ENCODE measurements at regions not wholly inside any gene's neighbourhood (a gene's known extent, or its start where the extent isn't known, plus 50 kb on each side); places are given as distances from the start of the nearest gene placed in this dataset.

DNA sequence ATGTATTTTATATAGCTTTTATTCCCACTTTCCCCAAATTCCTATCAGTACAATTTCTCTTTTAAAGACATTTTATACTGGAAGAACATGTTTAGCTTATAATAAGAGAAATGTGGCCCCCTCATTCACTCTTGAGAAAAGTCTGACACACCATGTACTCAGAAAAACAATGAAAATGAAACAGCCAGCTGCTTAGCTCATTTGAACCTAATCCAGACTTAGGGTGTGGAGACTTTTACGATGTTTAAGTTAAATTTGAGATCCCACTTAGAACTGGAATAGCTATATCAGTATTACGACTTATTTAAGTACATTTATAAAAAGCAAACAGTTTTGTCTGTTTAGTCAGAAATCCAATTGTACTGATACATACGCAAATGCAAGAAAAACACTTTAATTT is 252.3 kb upstream of the ARRDC4 start:
- Histone ChIP-seq H3K4me3 (no peak overlapping the region), H3K36me3 (no peaks in the 10 kb centered on the region), H3K27me3 (no peaks in the 10 kb centered on the region), H3K4me1 (no peaks in the 10 kb centered on the region), H3K9me3 (no peaks in the 10 kb centered on the region), H3K27ac (no peak overlapping the region)
- intact Hi-C loops (cut with DNase I; ENCODE audit: low total_unique reads): no loop called here
- TF ChIP-seq, protein P1, sequence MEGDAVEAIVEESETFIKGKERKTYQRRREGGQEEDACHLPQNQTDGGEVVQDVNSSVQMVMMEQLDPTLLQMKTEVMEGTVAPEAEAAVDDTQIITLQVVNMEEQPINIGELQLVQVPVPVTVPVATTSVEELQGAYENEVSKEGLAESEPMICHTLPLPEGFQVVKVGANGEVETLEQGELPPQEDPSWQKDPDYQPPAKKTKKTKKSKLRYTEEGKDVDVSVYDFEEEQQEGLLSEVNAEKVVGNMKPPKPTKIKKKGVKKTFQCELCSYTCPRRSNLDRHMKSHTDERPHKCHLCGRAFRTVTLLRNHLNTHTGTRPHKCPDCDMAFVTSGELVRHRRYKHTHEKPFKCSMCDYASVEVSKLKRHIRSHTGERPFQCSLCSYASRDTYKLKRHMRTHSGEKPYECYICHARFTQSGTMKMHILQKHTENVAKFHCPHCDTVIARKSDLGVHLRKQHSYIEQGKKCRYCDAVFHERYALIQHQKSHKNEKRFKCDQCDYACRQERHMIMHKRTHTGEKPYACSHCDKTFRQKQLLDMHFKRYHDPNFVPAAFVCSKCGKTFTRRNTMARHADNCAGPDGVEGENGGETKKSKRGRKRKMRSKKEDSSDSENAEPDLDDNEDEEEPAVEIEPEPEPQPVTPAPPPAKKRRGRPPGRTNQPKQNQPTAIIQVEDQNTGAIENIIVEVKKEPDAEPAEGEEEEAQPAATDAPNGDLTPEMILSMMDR (IDR thresholded peaks at IDR 0.05): no peak
- no peak for DNase-seq

DNA sequence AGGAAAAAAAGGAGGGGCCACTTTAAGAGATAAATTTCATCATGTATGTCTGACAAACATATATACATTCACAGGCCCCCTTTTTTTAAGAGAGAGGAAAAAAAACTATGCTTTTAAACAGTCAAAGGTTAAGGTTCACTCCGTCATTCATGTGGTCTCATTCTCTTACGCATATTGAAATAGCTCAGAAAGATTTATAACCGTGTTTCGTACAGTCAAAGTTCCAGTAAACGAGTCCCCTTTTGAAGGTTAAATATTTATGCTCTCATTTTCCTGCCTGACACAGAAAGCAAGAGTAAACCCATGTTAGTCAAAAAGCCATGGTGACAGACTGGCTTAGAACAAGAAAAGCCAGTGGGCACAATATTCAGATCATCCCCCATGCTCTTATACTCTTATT is 248.0 kb upstream of the ARRDC4 start:
- Histone ChIP-seq H3K4me3 (no peak overlapping the region), H3K36me3 (no peaks in the 10 kb centered on the region), H3K4me1 (no peaks in the 10 kb centered on the region), H3K27ac (no peak overlapping the region), H3K9me3 (no peaks in the 10 kb centered on the region), H3K27me3 (no peaks in the 10 kb centered on the region)
- no peak for DNase-seq
- intact Hi-C loops (cut with DNase I; ENCODE audit: low total_unique reads): no loop called here
- TF ChIP-seq, protein P1 (IDR thresholded peaks at IDR 0.05): no peak

DNA sequence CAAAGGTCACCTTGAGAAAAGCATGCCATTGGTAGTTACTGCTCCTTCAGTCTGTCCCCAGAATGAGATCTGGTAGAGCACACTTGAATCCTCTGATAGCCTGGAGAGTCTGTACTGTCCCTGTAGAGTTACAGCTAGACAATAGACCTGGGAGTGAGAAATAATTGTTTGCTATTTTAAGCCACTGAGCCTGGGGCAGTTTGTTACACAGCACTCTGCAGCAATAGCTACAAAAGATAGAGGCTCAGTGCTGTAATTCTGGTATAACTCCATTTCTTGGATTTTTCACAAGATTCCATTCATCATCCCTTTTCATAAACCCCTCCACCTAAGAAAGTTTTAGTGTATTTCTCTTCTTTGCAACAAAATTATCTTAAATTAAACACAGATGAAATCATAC is 242.7 kb upstream of the ARRDC4 start:
- no peak for DNase-seq
- intact Hi-C loops (cut with DNase I; ENCODE audit: low total_unique reads): no loop called here
- H3K4me1 ChIP-seq: no peaks in the 10 kb centered on the region
- no peak overlapping the region for H3K27ac ChIP-seq
- no peaks in the 10 kb centered on the region for H3K27me3 ChIP-seq
- peaks cover 0 to 14% (median 0%) of the 10 kb centered on the region in 3 donors for H3K9me3 ChIP-seq
- no peak overlapping the region for H3K4me3 ChIP-seq
- TF ChIP-seq, protein P1 (IDR thresholded peaks at IDR 0.05): no peak
- H3K36me3 ChIP-seq: no peaks in the 10 kb centered on the region

DNA sequence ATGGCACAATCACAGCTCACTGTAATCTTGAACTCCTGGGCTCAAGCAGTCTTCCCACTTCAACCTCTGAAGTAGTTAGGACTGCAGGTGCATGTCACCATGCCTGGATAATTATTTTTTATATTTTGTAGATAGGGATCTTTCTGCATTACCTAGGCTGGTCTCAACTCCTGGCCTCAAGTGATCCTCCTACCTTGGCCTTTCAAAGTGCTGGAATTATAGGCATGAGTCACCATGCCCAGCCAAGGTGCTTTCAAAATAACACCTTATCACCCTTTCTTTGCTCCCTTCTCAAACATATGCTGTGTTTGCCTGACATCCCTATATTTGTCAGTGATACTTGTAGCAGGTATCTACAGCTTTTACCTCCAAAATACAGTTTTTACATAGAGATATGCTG is 242.0 kb upstream of the ARRDC4 start:
- DNase-seq: no peak
- H3K27ac ChIP-seq: no peak overlapping the region
- no peaks in the 10 kb centered on the region for H3K4me1 ChIP-seq
- H3K4me3 ChIP-seq: no peak overlapping the region
- peaks cover 0 to 14% (median 0%) of the 10 kb centered on the region in 3 donors for H3K9me3 ChIP-seq
- TF ChIP-seq, protein P1 (IDR thresholded peaks at IDR 0.05): no peak
- intact Hi-C loops (cut with DNase I; ENCODE audit: low total_unique reads): no loop called here
- no peaks in the 10 kb centered on the region for H3K27me3 ChIP-seq
- H3K36me3 ChIP-seq: no peaks in the 10 kb centered on the region

DNA sequence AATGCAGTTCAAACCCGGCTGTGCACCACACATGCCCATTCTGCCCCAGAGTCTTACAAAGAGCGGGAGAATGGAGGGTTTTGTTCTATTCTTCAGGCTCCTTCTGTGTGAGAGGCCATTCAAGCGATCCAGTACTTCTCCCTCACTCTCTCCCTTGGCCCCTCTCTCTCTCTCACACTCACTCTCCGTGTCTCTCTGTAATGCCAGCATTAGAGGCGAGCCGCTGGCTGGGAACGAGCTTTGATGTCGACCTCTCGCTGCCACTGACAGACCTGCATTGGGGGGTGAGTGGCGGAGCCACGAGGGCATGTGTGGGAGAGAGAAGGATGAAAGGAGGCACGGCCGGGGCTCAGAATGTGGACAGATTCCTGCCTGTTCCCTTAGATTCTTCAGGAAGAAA is 231.7 kb upstream of the ARRDC4 start:
- intact Hi-C loops (cut with DNase I; ENCODE audit: low total_unique reads): no loop called here
- H3K36me3 ChIP-seq: no peaks in the 10 kb centered on the region
- no peaks in the 10 kb centered on the region for H3K4me1 ChIP-seq
- H3K4me3 ChIP-seq: no peak overlapping the region
- no peaks in the 10 kb centered on the region for H3K9me3 ChIP-seq
- no peak overlapping the region for H3K27ac ChIP-seq
- no peaks in the 10 kb centered on the region for H3K27me3 ChIP-seq
- DNase-seq: no peak
- TF ChIP-seq, protein P1 (IDR thresholded peaks at IDR 0.05): no peak

DNA sequence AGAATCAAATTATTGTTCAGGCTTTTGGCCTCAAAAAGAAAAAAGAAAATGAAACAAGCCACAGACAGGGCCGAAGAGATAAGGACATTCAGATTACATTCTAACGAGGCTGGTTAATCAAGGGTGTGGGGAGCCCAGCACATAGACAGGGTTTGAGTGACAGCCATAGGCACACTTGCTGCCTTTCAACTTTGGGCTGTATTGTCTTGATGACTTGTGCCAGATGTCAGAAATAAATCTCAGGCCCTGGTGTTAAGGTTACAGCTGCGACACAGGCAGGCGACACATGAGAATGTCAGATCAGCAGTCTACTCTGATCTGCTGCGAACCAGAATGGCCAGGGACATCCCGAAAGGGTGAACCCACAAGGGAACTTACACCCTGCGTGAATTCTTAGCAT is 231.2 kb upstream of the ARRDC4 start:
- DNase-seq: no peak
- no peaks in the 10 kb centered on the region for H3K27me3 ChIP-seq
- intact Hi-C loops (cut with DNase I; ENCODE audit: low total_unique reads): no loop called here
- no peak overlapping the region for H3K4me3 ChIP-seq
- H3K9me3 ChIP-seq: no peaks in the 10 kb centered on the region
- H3K4me1 ChIP-seq: no peaks in the 10 kb centered on the region
- TF ChIP-seq, protein P1 (IDR thresholded peaks at IDR 0.05): no peak
- H3K27ac ChIP-seq: no peak overlapping the region
- no peaks in the 10 kb centered on the region for H3K36me3 ChIP-seq

All from tibial artery (tissue), 4 donors.